ENCODE measurements at regions not wholly inside any gene's neighbourhood (a gene's known extent, or its start where the extent isn't known, plus 50 kb on each side); places are given as distances from the start of the nearest gene placed in this dataset.

GRCh38 chr20:6471871-6472270 is 295.6 kb upstream of the BMP2 start:
- H3K9me3 Mint-ChIP-seq (ENCODE audit: unreplicated experiment), result no peaks in the 10 kb centered on the region
- no peaks in the 10 kb centered on the region for H3K27me3 ChIP-seq (replicated peaks; ENCODE audit: control insufficient read depth, insufficient read depth, low read length)
- H3K27ac Mint-ChIP-seq (ENCODE audit: unreplicated experiment), result no peak overlapping the region
- no peaks in the 10 kb centered on the region for H3K9me3 ChIP-seq
- POLR2A ChIA-PET, result no interaction called here
- H3K4me3 Mint-ChIP-seq (ENCODE audit: unreplicated experiment), result no peak overlapping the region
- TF ChIP-seq CTCF (IDR thresholded peaks at IDR 0.05; ENCODE audit: insufficient read depth in 1 of 2, low read depth in 1 of 2, low read length in 1 of 2, severe bottlenecking in 1 of 2, unreplicated experiment in 1 of 2), result no peak
- H3K27me3 Mint-ChIP-seq (ENCODE audit: insufficient read depth, unreplicated experiment), result no peaks in the 10 kb centered on the region
- H3K4me3 ChIP-seq (ENCODE audit: low read depth, low read length), result no peak overlapping the region
- intact Hi-C loops (cut with micrococcal nuclease; ENCODE audit: unreplicated experiment), result no loop called here
- DNase-seq, result no peak
- no peaks in the 10 kb centered on the region for H3K4me1 ChIP-seq
- no peaks in the 10 kb centered on the region for H3K36me3 Mint-ChIP-seq (ENCODE audit: insufficient read depth, unreplicated experiment)
- no peaks in the 10 kb centered on the region for H3K4me1 Mint-ChIP-seq (ENCODE audit: low read depth, unreplicated experiment)
- BruUV-seq (replicated peaks), result no TSS peak
- CTCF ChIA-PET, result no interaction called here
- no peaks in the 10 kb centered on the region for H3K36me3 ChIP-seq (ENCODE audit: control insufficient read depth, insufficient read depth, low read length)

GRCh38 chr20:6471110-6471647 is 296.3 kb upstream of the BMP2 start:
- no peaks in the 10 kb centered on the region for H3K27me3 Mint-ChIP-seq (ENCODE audit: insufficient read depth, unreplicated experiment)
- CTCF ChIA-PET, result no interaction called here
- H3K4me3 Mint-ChIP-seq (ENCODE audit: unreplicated experiment), result no peak overlapping the region
- Histone ChIP-seq H3K27me3 (replicated peaks; ENCODE audit: control insufficient read depth, insufficient read depth, low read length) (no peaks in the 10 kb centered on the region), H3K4me3 (ENCODE audit: low read depth, low read length) (no peak overlapping the region), H3K4me1 (no peaks in the 10 kb centered on the region), H3K9me3 (no peaks in the 10 kb centered on the region), H3K36me3 (ENCODE audit: control insufficient read depth, insufficient read depth, low read length) (no peaks in the 10 kb centered on the region)
- H3K9me3 Mint-ChIP-seq (ENCODE audit: unreplicated experiment), result no peaks in the 10 kb centered on the region
- intact Hi-C loops (cut with micrococcal nuclease; ENCODE audit: unreplicated experiment), result no loop called here
- no peak for TF ChIP-seq CTCF (IDR thresholded peaks at IDR 0.05; ENCODE audit: insufficient read depth in 1 of 2, low read depth in 1 of 2, low read length in 1 of 2, severe bottlenecking in 1 of 2, unreplicated experiment in 1 of 2)
- H3K36me3 Mint-ChIP-seq (ENCODE audit: insufficient read depth, unreplicated experiment), result no peaks in the 10 kb centered on the region
- H3K27ac Mint-ChIP-seq (ENCODE audit: unreplicated experiment), result no peak overlapping the region
- H3K4me1 Mint-ChIP-seq (ENCODE audit: low read depth, unreplicated experiment), result no peaks in the 10 kb centered on the region
- BruUV-seq (replicated peaks), result no TSS peak
- POLR2A ChIA-PET, result no interaction called here
- no peak for DNase-seq

GRCh38 chr20:6469695-6470094 is 297.8 kb upstream of the BMP2 start:
- Histone ChIP-seq H3K4me1 (no peaks in the 10 kb centered on the region), H3K36me3 (ENCODE audit: control insufficient read depth, insufficient read depth, low read length) (no peaks in the 10 kb centered on the region), H3K4me3 (ENCODE audit: low read depth, low read length) (no peak overlapping the region), H3K27me3 (replicated peaks; ENCODE audit: control insufficient read depth, insufficient read depth, low read length) (no peaks in the 10 kb centered on the region), H3K9me3 (no peaks in the 10 kb centered on the region)
- no peaks in the 10 kb centered on the region for H3K4me1 Mint-ChIP-seq (ENCODE audit: low read depth, unreplicated experiment)
- no peaks in the 10 kb centered on the region for H3K27me3 Mint-ChIP-seq (ENCODE audit: insufficient read depth, unreplicated experiment)
- no peak overlapping the region for H3K27ac Mint-ChIP-seq (ENCODE audit: unreplicated experiment)
- no TSS peak for BruUV-seq (replicated peaks)
- no peaks in the 10 kb centered on the region for H3K9me3 Mint-ChIP-seq (ENCODE audit: unreplicated experiment)
- ChIA-PET POLR2A (no interaction called here), CTCF (no interaction called here)
- no peaks in the 10 kb centered on the region for H3K36me3 Mint-ChIP-seq (ENCODE audit: insufficient read depth, unreplicated experiment)
- TF ChIP-seq CTCF (IDR thresholded peaks at IDR 0.05; ENCODE audit: insufficient read depth in 1 of 2, low read depth in 1 of 2, low read length in 1 of 2, severe bottlenecking in 1 of 2, unreplicated experiment in 1 of 2), result no peak
- intact Hi-C loops (cut with micrococcal nuclease; ENCODE audit: unreplicated experiment), result no loop called here
- DNase-seq, result no peak
- H3K4me3 Mint-ChIP-seq (ENCODE audit: unreplicated experiment), result no peak overlapping the region
